ENCODE measurements at regions not wholly inside any gene's neighbourhood (a gene's known extent, or its start where the extent isn't known, plus 50 kb on each side); places are given as distances from the start of the nearest gene placed in this dataset.

- no peak overlapping the region for H3K4me3 ChIP-seq (ENCODE audit: low read depth, low read length)
- TF ChIP-seq, protein P1, sequence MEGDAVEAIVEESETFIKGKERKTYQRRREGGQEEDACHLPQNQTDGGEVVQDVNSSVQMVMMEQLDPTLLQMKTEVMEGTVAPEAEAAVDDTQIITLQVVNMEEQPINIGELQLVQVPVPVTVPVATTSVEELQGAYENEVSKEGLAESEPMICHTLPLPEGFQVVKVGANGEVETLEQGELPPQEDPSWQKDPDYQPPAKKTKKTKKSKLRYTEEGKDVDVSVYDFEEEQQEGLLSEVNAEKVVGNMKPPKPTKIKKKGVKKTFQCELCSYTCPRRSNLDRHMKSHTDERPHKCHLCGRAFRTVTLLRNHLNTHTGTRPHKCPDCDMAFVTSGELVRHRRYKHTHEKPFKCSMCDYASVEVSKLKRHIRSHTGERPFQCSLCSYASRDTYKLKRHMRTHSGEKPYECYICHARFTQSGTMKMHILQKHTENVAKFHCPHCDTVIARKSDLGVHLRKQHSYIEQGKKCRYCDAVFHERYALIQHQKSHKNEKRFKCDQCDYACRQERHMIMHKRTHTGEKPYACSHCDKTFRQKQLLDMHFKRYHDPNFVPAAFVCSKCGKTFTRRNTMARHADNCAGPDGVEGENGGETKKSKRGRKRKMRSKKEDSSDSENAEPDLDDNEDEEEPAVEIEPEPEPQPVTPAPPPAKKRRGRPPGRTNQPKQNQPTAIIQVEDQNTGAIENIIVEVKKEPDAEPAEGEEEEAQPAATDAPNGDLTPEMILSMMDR (IDR thresholded peaks at IDR 0.05; ENCODE audit: insufficient read depth, low read depth, low read length, missing control alignments) = no peak
- no peak for DNase-seq (ENCODE audit: low read depth)
These were observed 145.3 kb downstream of the FAM83B start for GRCh38 chr6:54991761-54992330.

- H3K4me3 ChIP-seq (ENCODE audit: low read depth, low read length) = no peak overlapping the region
- DNase-seq (ENCODE audit: low read depth) = peak; percentile 48
- TF ChIP-seq, protein P1 (IDR thresholded peaks at IDR 0.05; ENCODE audit: insufficient read depth, low read depth, low read length, missing control alignments) = peak; percentile 47
These were observed 146.2 kb downstream of the FAM83B start for GRCh38 chr6:54992789-54993188.

DNA sequence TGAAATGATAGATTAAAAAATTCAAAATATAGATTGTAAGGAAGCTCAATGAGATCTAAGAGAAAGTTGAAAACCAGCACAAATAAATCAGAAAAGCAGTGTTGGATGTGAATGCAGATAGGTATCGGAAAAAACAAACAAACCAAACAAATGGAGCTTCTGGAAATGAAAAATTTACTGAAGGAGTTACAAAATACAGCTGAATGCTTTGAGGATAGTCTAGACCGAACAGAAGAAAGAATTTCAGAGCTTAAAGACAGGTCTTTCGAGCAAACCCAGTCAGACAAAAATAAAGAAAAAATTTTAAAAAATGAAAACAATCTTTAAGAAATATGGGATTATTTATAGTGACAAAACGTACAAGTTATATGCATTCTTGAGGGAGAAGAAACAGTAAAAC, 146.7 kb downstream of the FAM83B start:
- DNase-seq (ENCODE audit: low read depth) = no peak
- TF ChIP-seq, protein P1 (IDR thresholded peaks at IDR 0.05; ENCODE audit: insufficient read depth, low read depth, low read length, missing control alignments) = no peak
- no peak overlapping the region for H3K4me3 ChIP-seq (ENCODE audit: low read depth, low read length)

DNA sequence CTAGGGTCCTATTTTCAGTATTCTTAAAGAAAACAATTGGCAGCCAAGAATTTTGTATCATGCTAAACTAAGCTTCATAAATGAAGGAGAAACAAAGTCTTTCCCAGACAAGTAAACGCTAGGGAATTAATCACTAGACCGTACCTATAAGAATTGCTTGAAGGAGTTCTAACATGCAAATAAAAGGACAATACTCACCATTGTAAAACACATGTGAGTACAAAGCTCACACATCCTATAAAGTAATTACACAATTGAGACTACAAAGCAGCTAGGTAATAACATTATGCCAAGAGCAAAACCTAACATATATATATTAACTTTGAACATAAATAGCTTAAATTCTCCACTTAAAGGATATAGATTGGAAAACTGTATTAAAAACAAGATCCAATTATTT, 147.4 kb downstream of the FAM83B start:
- no peak overlapping the region for H3K4me3 ChIP-seq (ENCODE audit: low read depth, low read length)
- DNase-seq (ENCODE audit: low read depth) = no peak
- TF ChIP-seq, protein P1 (IDR thresholded peaks at IDR 0.05; ENCODE audit: insufficient read depth, low read depth, low read length, missing control alignments) = no peak

DNA sequence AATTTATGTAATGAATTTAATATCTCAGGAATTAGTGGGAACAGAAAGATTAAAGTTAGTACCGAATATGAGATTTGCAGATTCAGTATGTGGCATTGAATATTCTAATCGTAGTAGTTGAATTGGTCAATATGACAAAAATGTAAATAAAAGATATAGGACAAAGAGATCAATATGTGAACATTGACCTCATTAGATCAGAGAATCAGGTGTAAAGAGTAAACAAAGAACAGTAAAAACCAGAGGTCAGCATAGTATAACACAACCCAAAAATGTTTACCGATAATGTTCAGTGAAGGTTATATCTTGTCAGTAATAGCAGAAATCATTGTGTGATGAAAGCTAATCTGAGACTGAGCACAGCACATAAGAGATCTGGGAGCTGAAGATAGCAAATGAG, 152.0 kb downstream of the FAM83B start:
- TF ChIP-seq, protein P1 (IDR thresholded peaks at IDR 0.05; ENCODE audit: insufficient read depth, low read depth, low read length, missing control alignments) = no peak
- no peak for DNase-seq (ENCODE audit: low read depth)
- H3K4me3 ChIP-seq (ENCODE audit: low read depth, low read length) = no peak overlapping the region

- DNase-seq (ENCODE audit: low read depth) = no peak
- TF ChIP-seq, protein P1 (IDR thresholded peaks at IDR 0.05; ENCODE audit: insufficient read depth, low read depth, low read length, missing control alignments) = no peak
- no peak overlapping the region for H3K4me3 ChIP-seq (ENCODE audit: low read depth, low read length)
These were observed 157.3 kb downstream of the FAM83B start for GRCh38 chr6:55003719-55004430.

GRCh38 chr6:55009131-55009530, 162.6 kb downstream of the FAM83B start:
- H3K4me3 ChIP-seq (ENCODE audit: low read depth, low read length) = no peak overlapping the region
- DNase-seq (ENCODE audit: low read depth) = no peak
- TF ChIP-seq, protein P1 (IDR thresholded peaks at IDR 0.05; ENCODE audit: insufficient read depth, low read depth, low read length, missing control alignments) = no peak

Measured in GM12865 (cell line).